Panc1 (cell line): ENCODE measurements at regions not wholly inside any gene's neighbourhood (a gene's known extent, or its start where the extent isn't known, plus 50 kb on each side); places are given as distances from the start of the nearest gene placed in this dataset.

Experiments
- POLR2AphosphoS5 ChIP-seq: IDR thresholded peaks from 2 replicates; pipeline ENCODE4 v1.6.1; 2012; ENCODE audit warnings: mild to moderate bottlenecking, low read depth, low read length, moderate library complexity
- TF ChIP-seq, protein P1 (sequence below): fragments of 450-650 bp; IDR thresholded peaks from 2 replicates; pipeline ENCODE4 v1.5.1; 2017; ENCODE audit warnings: mild to moderate bottlenecking
- TF ChIP-seq, protein P2 (sequence below), 2 experiments: IDR thresholded peaks; 2 replicates each; pipeline ENCODE4 v1.6.1; 2011 to 2012; ENCODE audit warnings: low read depth in 2 of 2, control low read depth in 1 of 2, low read length in 1 of 2, mild to moderate bottlenecking in 1 of 2, moderate library complexity in 1 of 2; ENCODE audit not compliant: insufficient read depth in 1 of 2

DNA sequence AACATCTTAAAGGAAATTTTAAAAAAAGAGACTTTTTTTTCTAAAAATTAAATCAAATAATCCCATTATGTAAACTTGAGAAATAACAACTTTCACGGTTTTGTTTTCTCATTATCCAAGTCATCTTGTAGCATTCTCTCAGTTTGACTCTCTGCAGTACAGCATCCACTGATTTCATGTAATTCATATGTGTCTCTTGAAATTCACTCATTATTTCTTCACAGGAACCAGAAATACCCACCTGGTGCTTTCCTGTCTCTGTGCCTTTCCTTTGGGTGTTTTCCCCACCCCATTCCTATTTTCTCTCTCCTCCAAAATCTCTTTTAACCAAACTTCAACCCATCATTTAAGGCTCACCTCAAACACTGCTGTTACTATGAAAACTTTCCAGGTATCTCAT, 116.1 kb upstream of the STK17B start:
- TF ChIP-seq, protein P1, sequence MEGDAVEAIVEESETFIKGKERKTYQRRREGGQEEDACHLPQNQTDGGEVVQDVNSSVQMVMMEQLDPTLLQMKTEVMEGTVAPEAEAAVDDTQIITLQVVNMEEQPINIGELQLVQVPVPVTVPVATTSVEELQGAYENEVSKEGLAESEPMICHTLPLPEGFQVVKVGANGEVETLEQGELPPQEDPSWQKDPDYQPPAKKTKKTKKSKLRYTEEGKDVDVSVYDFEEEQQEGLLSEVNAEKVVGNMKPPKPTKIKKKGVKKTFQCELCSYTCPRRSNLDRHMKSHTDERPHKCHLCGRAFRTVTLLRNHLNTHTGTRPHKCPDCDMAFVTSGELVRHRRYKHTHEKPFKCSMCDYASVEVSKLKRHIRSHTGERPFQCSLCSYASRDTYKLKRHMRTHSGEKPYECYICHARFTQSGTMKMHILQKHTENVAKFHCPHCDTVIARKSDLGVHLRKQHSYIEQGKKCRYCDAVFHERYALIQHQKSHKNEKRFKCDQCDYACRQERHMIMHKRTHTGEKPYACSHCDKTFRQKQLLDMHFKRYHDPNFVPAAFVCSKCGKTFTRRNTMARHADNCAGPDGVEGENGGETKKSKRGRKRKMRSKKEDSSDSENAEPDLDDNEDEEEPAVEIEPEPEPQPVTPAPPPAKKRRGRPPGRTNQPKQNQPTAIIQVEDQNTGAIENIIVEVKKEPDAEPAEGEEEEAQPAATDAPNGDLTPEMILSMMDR, result no peak
- TF ChIP-seq POLR2AphosphoS5, result no peak
- TF ChIP-seq, protein P2, sequence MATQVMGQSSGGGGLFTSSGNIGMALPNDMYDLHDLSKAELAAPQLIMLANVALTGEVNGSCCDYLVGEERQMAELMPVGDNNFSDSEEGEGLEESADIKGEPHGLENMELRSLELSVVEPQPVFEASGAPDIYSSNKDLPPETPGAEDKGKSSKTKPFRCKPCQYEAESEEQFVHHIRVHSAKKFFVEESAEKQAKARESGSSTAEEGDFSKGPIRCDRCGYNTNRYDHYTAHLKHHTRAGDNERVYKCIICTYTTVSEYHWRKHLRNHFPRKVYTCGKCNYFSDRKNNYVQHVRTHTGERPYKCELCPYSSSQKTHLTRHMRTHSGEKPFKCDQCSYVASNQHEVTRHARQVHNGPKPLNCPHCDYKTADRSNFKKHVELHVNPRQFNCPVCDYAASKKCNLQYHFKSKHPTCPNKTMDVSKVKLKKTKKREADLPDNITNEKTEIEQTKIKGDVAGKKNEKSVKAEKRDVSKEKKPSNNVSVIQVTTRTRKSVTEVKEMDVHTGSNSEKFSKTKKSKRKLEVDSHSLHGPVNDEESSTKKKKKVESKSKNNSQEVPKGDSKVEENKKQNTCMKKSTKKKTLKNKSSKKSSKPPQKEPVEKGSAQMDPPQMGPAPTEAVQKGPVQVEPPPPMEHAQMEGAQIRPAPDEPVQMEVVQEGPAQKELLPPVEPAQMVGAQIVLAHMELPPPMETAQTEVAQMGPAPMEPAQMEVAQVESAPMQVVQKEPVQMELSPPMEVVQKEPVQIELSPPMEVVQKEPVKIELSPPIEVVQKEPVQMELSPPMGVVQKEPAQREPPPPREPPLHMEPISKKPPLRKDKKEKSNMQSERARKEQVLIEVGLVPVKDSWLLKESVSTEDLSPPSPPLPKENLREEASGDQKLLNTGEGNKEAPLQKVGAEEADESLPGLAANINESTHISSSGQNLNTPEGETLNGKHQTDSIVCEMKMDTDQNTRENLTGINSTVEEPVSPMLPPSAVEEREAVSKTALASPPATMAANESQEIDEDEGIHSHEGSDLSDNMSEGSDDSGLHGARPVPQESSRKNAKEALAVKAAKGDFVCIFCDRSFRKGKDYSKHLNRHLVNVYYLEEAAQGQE (IDR thresholded peaks at IDR 0.05; ENCODE audit: insufficient read depth in 1 of 2, low read depth in 2 of 2, low read length in 1 of 2), result no peak
